AG04450 (cell line): ENCODE measurements at regions not wholly inside any gene's neighbourhood (a gene's known extent, or its start where the extent isn't known, plus 50 kb on each side); places are given as distances from the start of the nearest gene placed in this dataset.

ENCODE experiments used
- CTCF ChIA-PET: fragments of 300-600, 350-600 bp; formaldehyde crosslinking; extraction: SDS; loops from one replicate; lab custom pipeline; 2022; ENCODE audit warnings: antibody characterized with exemption, inconsistent platforms; lab: Charles Lee
- POLR2A ChIA-PET: fragments of 350-600 bp; formaldehyde crosslinking; extraction: SDS; loops from one replicate; lab custom pipeline; 2021; ENCODE audit warnings: antibody characterized with exemption, inconsistent platforms; lab: Yijun Ruan, JAX
- DNase-seq: peaks from one replicate; pipeline ENCODE4 v3.0.0-alpha.2; 2011; ENCODE audit warnings: low read depth, low spot score
- H3K27ac ChIP-seq: one replicate; pipeline ENCODE4 v1.5.1; 2012; ENCODE audit warnings: low read depth, low read length, control low read depth
- H3K27me3 ChIP-seq: one replicate; pipeline ENCODE4 v1.6.0; 2012; ENCODE audit warnings: low read length; ENCODE audit not compliant: control insufficient read depth, insufficient read depth
- H3K4me3 ChIP-seq: 2 replicates; pipeline ENCODE4 v1.5.1; 2011; ENCODE audit warnings: mild to moderate bottlenecking, low read depth, low read length, control low read depth
- H3K9me3 ChIP-seq: 2 replicates; pipeline ENCODE4 v1.5.1; 2012; ENCODE audit warnings: low read length; ENCODE audit not compliant: control insufficient read depth, insufficient read depth
- TF ChIP-seq, protein P1 (sequence below): IDR thresholded peaks from 2 replicates; pipeline ENCODE4 v1.5.1; 2011; ENCODE audit warnings: low read depth, low read length, control low read depth, inconsistent platforms

DNA sequence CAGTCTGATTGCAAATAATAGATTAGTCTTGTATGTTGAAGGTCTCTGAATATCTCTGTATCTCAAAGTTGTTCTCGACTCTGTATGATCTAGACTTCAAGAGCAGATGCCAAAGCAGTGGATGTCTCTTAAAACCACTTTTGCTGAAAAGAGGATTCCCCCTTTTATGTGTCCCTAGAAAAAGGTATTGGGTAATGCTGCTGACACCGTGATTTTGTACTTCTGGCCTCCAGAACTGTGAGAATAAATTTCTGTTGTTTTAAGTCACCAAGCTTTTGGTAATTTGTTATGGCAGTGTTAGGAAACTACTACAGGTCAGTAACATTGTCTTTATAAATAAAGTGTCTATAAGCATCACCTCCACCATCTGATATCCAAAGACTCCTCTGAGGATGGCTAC is 85.3 kb upstream of the PIK3R1 start:
- DNase-seq, result no peak
- ChIA-PET CTCF (no interaction called here), POLR2A (no interaction called here)
- no peak overlapping the region for H3K27ac ChIP-seq
- no peaks in the 10 kb centered on the region for H3K27me3 ChIP-seq
- H3K4me3 ChIP-seq, result no peak overlapping the region
- H3K9me3 ChIP-seq, result no peaks in the 10 kb centered on the region
- TF ChIP-seq, protein P1, sequence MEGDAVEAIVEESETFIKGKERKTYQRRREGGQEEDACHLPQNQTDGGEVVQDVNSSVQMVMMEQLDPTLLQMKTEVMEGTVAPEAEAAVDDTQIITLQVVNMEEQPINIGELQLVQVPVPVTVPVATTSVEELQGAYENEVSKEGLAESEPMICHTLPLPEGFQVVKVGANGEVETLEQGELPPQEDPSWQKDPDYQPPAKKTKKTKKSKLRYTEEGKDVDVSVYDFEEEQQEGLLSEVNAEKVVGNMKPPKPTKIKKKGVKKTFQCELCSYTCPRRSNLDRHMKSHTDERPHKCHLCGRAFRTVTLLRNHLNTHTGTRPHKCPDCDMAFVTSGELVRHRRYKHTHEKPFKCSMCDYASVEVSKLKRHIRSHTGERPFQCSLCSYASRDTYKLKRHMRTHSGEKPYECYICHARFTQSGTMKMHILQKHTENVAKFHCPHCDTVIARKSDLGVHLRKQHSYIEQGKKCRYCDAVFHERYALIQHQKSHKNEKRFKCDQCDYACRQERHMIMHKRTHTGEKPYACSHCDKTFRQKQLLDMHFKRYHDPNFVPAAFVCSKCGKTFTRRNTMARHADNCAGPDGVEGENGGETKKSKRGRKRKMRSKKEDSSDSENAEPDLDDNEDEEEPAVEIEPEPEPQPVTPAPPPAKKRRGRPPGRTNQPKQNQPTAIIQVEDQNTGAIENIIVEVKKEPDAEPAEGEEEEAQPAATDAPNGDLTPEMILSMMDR, result no peak

DNA sequence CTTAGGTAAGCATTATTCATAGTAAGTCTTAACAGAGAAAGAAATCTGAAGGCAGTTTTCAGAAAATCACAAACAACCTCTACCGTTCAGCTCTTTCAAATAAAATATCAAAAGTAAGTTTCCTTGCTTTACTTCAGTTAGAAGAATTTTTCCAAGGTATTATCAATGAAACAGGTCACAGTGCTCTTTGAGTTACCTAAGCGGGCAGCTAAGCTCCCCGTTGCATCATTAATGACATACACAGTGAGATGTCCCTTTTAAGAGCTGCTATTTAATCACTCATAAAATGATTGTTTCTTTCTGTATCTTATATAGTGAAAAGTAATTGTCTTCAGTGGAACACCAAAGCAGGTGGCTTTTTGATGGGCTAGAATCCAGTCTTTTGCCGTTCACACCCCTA is 86.2 kb upstream of the PIK3R1 start:
- ChIA-PET POLR2A (no interaction called here), CTCF (no interaction called here)
- no peak overlapping the region for H3K27ac ChIP-seq
- no peaks in the 10 kb centered on the region for H3K27me3 ChIP-seq
- DNase-seq, result no peak
- TF ChIP-seq, protein P1, result no peak
- no peaks in the 10 kb centered on the region for H3K9me3 ChIP-seq
- H3K4me3 ChIP-seq, result no peak overlapping the region

DNA sequence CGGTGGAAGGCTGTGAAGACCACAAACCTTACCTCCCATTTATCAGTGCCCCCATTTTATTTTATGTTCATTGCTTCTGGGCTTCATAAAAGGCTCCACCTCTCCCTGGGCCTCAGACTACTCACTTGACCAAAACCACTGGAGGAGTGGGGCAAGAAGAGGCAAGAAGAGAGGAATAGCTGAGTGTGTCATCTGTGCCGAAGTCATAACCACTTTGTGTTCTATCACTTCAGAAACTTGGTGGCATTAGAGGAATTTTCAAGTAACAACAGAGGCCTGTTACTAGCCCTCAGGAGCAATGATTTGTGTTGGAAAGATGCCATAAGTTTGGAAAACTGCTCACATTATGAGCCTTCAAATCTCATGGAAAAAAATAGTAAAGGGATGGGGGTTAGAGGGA is 88.7 kb upstream of the PIK3R1 start:
- no peak for DNase-seq
- POLR2A ChIA-PET, result no interaction called here
- H3K4me3 ChIP-seq, result no peak overlapping the region
- TF ChIP-seq, protein P1, result no peak
- H3K9me3 ChIP-seq, result no peaks in the 10 kb centered on the region
- CTCF ChIA-PET, result interaction anchor here (0.6 kb wide), 2 partner anchors 137 to 145 kb away, joined by 3 to 4 read pairs; no protein-coding TSS in a partner anchor
- H3K27me3 ChIP-seq, result peaks cover 2% of the 10 kb centered on the region
- no peak overlapping the region for H3K27ac ChIP-seq

DNA sequence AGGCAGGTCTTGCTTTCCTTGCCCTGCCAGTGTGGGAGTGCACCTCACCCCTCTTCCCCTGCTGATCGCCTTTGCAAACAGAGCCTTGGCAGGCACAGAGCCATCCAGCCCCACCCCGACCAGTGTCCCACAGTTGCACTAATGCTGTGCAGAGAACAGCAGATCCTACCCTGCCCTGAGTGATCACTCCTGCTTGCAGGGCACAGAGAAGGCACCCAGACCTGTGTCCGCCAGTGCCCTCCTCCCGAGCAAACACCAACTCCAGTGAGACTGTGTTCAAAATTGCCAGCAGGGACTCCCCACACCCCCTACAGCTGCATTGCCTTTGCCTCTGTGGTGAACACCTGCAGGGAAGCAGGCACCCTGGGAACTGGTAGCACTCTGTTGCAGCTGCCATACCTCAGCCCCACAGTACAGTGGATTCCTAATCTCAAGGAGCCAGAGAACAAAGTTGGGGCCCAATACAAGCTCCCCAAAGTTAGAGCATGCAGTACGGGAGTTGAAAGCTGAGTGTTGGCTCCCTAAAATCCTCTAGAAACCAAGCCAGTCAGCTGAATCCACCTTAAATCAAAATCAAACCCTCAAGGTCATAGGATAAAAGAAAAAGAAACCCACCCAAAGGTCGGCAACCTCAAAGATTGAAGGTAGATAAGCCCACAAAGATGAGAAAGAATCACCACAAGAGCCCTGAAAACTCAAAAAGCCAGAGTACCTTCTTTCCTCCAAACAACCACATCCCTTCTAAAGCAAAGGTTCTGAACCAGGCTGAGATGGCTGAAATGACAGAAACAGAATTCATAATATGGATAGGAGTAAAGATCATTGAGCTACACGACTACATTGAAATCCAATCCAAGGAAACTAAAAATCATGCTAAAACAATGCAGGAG is 92.9 kb upstream of the PIK3R1 start:
- Histone ChIP-seq H3K9me3 (no peaks in the 10 kb centered on the region), H3K4me3 (no peak overlapping the region), H3K27ac (no peak overlapping the region), H3K27me3 (peaks cover 2% of the 10 kb centered on the region)
- DNase-seq, result no peak
- CTCF ChIA-PET, result no interaction called here
- TF ChIP-seq, protein P1, result no peak
- POLR2A ChIA-PET, result no interaction called here

DNA sequence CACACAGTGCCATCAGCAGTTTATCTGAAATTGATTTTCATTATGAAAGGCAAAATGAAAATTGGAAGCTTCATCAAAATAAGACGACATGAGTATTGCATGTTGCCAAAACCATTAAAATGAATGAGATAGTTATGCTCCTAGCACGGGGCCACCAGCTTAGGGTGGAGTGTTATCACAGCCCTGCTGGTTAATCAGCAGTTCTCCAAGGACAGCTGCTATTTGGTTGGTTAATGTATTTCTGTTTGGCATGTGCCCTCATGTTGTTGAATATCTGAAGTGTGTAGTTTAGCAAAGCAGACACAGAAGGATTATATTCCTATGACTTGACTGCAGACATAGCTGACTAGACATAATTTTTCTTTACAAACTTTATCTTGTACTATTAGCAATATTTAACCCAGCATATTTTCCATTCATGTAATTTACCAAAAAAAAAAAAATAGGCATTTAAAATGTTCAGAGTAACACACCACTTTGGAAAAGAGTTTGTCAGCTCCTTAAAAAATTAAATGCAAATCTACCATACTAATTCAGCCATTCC is 98.6 kb upstream of the PIK3R1 start:
- no peaks in the 10 kb centered on the region for H3K9me3 ChIP-seq
- ChIA-PET POLR2A (no interaction called here), CTCF (no interaction called here)

More for the DNA sequence above, 98.6 kb upstream of the PIK3R1 start:
- peaks cover 3% of the 10 kb centered on the region for H3K27me3 ChIP-seq
- no peak for DNase-seq
- TF ChIP-seq, protein P1, result no peak
- H3K27ac ChIP-seq, result no peak overlapping the region
- no peak overlapping the region for H3K4me3 ChIP-seq
